ENCODE measurements at regions not wholly inside any gene's neighbourhood (a gene's known extent, or its start where the extent isn't known, plus 50 kb on each side); places are given as distances from the start of the nearest gene placed in this dataset.
"Not testable (repeated sequence)": the region's sequence is repeated elsewhere in the genome, so short reads cannot be mapped to it uniquely, and the experiment has no call there.

DNA sequence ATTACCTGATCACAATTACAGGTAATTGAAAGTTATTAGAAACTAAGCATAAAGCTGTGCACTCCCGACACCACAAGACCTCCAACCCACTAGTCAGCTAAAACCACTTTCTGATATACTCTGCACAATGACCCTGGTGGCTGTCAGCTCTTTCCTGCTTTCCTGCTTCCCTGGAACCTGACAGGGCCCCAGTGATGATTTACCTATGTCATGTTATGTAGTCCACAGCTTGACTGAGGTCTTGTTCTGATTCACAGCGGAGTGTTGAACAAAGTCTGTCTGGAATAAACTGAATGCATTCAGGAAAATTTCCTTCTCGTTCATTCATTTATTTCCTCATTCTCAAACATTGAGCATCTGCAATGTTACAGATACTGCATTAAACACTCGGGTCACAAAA is 136.5 kb downstream of the SPDYE17 start:
- TF ChIP-seq, protein P1, sequence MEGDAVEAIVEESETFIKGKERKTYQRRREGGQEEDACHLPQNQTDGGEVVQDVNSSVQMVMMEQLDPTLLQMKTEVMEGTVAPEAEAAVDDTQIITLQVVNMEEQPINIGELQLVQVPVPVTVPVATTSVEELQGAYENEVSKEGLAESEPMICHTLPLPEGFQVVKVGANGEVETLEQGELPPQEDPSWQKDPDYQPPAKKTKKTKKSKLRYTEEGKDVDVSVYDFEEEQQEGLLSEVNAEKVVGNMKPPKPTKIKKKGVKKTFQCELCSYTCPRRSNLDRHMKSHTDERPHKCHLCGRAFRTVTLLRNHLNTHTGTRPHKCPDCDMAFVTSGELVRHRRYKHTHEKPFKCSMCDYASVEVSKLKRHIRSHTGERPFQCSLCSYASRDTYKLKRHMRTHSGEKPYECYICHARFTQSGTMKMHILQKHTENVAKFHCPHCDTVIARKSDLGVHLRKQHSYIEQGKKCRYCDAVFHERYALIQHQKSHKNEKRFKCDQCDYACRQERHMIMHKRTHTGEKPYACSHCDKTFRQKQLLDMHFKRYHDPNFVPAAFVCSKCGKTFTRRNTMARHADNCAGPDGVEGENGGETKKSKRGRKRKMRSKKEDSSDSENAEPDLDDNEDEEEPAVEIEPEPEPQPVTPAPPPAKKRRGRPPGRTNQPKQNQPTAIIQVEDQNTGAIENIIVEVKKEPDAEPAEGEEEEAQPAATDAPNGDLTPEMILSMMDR (IDR thresholded peaks at IDR 0.05; ENCODE audit: borderline replicate concordance, extremely low read depth, low read length, poor library complexity, severe bottlenecking) = not testable (repeated sequence)
- not testable (repeated sequence) for TF ChIP-seq EZH2 (IDR thresholded peaks at IDR 0.05; ENCODE audit: borderline replicate concordance, low read depth, low read length, severe bottlenecking)

All from DND-41 (cell line).